ENCODE measurements at regions not wholly inside any gene's neighbourhood (a gene's known extent, or its start where the extent isn't known, plus 50 kb on each side); places are given as distances from the start of the nearest gene placed in this dataset.
"Not testable (repeated sequence)": the region's sequence is repeated elsewhere in the genome, so short reads cannot be mapped to it uniquely, and the experiment has no call there.

DNA sequence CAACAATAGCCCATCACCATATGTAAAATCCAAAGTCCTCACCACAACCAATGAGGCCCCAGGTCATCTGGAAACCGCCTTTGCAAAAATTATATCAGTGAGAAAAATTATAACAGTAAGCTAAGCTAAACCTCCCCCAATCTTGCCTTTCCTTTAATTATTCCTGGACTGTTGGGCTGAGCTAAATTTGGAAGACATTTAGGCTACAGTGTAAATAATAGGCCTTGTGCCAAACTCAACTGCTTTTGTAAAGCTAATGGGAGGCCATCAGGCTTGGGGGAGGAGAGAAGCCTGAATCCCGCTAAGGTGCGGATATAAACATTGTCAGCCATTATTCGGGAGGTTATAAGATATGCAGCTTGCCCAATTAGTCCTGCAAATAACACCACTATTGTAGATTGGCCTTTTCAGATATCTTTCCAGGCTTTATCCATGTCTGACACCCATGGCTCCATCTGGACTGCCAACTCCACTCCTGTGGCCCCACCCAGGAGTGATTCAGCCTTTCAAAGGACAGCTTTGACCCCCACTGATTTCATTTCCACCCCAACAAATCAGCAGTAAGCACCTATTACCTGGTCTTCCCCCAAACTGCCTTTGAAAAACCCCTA, 53.0 kb upstream of the CA12 start:
- DNase-seq, result no peak

GRCh38 chr15:63435204-63435820, 53.7 kb upstream of the CA12 start:
- no peak for DNase-seq

GRCh38 chr15:63436341-63436740, 54.7 kb upstream of the CA12 start:
- no peak for DNase-seq

- peak; percentile 93 for DNase-seq
Measured at GRCh38 chr15:63436872-63437375, 55.3 kb upstream of the CA12 start.

GRCh38 chr15:63439536-63440264, 58.1 kb upstream of the CA12 start:
- DNase-seq, result peak; percentile 40

DNA sequence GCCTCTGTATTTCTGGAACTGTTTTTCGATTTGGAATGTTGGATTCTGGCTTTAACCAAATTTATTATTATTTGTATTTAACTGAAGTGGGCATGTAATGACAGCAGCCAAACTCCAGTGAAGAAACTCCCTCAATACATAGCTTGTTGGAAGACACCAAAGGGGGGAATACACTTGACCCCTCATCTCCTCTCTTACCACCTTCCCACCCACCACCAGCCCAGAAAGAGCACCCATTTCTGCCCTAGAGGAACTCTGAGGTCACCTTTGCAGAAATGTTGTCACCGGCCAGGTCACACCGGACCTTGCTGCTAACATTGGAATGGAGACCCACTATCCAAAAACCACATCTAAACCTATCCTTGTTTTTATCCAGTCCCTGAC, 58.6 kb upstream of the CA12 start:
- DNase-seq, result no peak

GRCh38 chr15:63440756-63441155, 59.1 kb upstream of the CA12 start:
- no peak for DNase-seq

DNA sequence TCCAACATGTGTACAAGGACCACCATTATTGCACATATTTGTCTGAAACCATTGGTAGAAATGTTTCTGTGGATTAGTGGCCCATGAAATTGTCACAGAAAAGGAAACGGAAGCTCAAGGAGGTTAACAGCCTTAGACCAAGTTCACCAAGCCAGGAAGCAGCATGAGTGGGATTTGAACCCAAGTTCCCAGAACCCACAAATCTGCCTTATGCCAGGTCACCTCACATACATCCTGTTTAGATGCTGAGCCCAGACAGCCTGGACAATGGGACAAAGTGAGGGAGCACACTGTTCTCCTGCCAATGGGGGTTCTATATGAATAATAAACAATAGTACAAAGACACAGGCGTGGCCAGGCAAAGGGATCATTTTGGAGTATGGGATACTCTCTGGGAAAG, 59.6 kb upstream of the CA12 start:
- no peak for DNase-seq

GRCh38 chr15:63442080-63442479, 60.4 kb upstream of the CA12 start:
- no peak for DNase-seq

GRCh38 chr15:63444611-63445010, 59.8 kb upstream of the USP3 start:
- no peak for DNase-seq

GRCh38 chr15:63446255-63446654, 58.1 kb upstream of the USP3 start:
- no peak for DNase-seq

DNA sequence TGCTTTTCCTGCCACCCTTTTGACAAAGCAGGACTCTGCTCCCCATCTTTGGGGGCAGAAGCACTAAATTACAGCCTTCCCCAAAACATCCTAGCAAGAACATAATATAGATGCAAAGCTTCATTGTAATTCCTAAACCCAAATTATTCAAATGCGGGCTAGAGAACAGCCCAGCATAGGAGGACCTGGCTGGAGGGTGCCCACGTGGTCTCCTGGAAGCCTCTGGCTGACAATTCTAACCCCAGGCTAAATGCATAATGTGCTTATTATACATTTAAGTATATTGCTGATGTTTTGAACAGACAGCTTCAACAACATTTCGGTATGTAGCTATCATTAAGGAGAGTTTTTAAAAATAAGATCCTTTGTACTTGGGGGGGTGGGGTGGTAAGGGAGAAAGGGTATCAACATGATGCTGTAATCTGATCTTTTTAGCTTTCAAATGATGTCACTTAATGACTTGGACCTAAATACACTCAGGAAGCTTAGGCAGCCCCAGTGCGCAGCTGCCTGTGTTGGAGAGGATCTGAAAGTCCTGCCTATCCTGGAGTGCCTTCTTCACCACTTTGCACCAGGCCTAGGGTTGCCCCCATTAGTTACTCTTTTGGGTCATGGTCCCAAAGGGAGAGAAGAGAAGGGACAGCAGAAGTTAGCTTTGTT, 57.2 kb upstream of the USP3 start:
- DNase-seq, result no peak

DNA sequence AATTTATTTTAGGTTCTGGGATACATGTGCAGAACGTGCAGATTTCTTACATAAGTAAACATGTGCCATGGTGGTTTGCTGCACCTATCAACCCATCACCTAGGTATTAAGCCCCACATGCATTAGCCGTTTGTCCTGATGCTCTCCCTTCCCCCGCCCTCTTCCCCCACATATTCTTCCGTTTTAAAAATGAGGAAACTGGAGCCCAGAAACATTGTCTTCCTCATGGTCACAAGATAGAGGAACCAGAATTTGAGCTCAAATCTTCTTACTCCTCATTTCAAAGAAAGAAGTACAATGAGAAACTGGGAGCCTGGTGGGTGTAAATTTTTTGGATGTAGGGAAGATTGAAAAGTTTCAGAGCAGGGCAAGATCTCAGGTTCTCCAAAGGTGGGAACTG, 56.1 kb upstream of the USP3 start:
- DNase-seq, result no peak

GRCh38 chr15:63448872-63449555, 55.4 kb upstream of the USP3 start:
- DNase-seq, result not testable (repeated sequence)

GRCh38 chr15:63449731-63450130, 54.7 kb upstream of the USP3 start:
- DNase-seq, result no peak

GRCh38 chr15:63450884-63451225, 53.5 kb upstream of the USP3 start:
- no peak for DNase-seq

GRCh38 chr15:63451671-63452315, 52.6 kb upstream of the USP3 start:
- DNase-seq, result no peak

DNA sequence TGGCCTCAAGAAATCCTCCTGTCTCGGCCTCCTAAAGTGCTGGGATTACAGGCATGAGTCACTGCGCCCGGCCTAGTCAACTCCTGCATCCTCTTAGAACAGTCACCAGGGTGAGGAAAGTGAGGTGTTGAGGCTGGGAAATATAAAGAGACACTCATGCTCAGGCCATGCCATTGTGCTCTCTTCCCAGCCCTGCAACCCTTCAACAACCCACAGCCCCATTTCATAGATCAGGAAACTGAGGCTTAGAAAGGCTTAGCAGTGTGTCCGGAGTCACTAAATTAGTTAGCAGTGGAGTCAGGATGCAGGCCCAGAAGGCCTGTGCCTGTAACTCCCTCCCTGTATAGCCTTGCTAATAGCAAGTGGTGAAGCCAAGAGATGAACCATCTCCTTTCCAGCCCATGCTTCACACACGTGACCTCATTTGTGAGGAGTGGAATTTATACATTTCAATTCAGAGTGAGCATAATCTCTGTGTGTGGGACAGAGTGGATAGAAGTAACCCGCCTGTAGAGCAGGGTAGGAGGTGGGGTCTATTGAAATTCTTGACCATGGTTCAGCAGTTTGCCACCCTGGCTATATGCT, 51.7 kb upstream of the USP3 start:
- DNase-seq, result no peak

GRCh38 chr15:63453186-63453905, 51.0 kb upstream of the USP3 start:
- no peak for DNase-seq

GRCh38 chr15:63454503-63455211, 49.7 kb upstream of the USP3 start:
- no peak for DNase-seq
